Gastroesophageal sphincter (tissue), 3 donors: ENCODE measurements at regions not wholly inside any gene's neighbourhood (a gene's known extent, or its start where the extent isn't known, plus 50 kb on each side); places are given as distances from the start of the nearest gene placed in this dataset.

Source experiments
- CTCF ChIP-seq, 4 experiments: fragments of 200-600 bp in 2 of 4; fragments of 450-650 bp in 2 of 4; sonication (generic) in 1 of 4; IDR thresholded peaks; one replicate each; pipeline ENCODE4 v1.5.1; 2017 to 2019; ENCODE audit warnings: antibody characterized with exemption in 4 of 4, mild to moderate bottlenecking in 2 of 4, moderate library complexity in 2 of 4
- POLR2A ChIP-seq, 2 donors: fragments of 450-650 bp; IDR thresholded peaks; one replicate each; pipeline ENCODE4 v1.6.1; 2017; ENCODE audit warnings: antibody characterized with exemption in 2 of 2, mild to moderate bottlenecking in 2 of 2, moderate library complexity in 1 of 2

- no peak for TF ChIP-seq CTCF (IDR thresholded peaks at IDR 0.05)
- TF ChIP-seq POLR2A (IDR thresholded peaks at IDR 0.05) = no peak
Observed at GRCh38 chr15:39397883-39398282, 183.0 kb upstream of the THBS1 start.
